Esophagus squamous epithelium (tissue), 5 donors: ENCODE measurements at regions not wholly inside any gene's neighbourhood (a gene's known extent, or its start where the extent isn't known, plus 50 kb on each side); places are given as distances from the start of the nearest gene placed in this dataset.

Experiments
- DNase-seq: peaks from one replicate; lab custom pipeline; 2025; lab: John Stamatoyannopoulos, UW
- H3K27ac ChIP-seq, 4 donors: fragments of 200-600 bp; sonication (generic); one replicate each; pipeline ENCODE4 v1.5.1; 2016 to 2019; ENCODE audit warnings: mild to moderate bottlenecking in 1 of 4
- H3K27me3 ChIP-seq, 4 donors: fragments of 200-600 bp; sonication (generic); 1 replicate in 3 of 4; 2 replicates in 1 of 4; pipeline versions ENCODE4 v1.5.1 to v1.6.0; 2017 to 2021; ENCODE audit warnings: antibody characterized with exemption in 1 of 4
- H3K36me3 ChIP-seq, 3 donors: fragments of 200-600 bp; sonication (generic); one replicate each; pipeline ENCODE4 v1.5.1; 2016 to 2019
- H3K4me1 ChIP-seq, 3 donors: fragments of 200-600 bp; sonication (generic); one replicate each; pipeline ENCODE4 v1.5.1; 2017 to 2019
- H3K4me3 ChIP-seq, 4 donors: fragments of 200-600 bp; sonication (generic); 1 replicate in 3 of 4; 2 replicates in 1 of 4; pipeline ENCODE4 v1.5.1; 2016 to 2019; ENCODE audit warnings: mild to moderate bottlenecking in 2 of 4, moderate library complexity in 1 of 4
- H3K9me3 ChIP-seq, 3 donors: fragments of 200-600 bp; sonication (generic); one replicate each; pipeline ENCODE4 v1.5.1; 2016 to 2019
- CTCF ChIP-seq, 6 experiments: fragments of 450-650 bp in 4 of 6; fragments of 200-600 bp in 2 of 6; sonication (generic) in 2 of 6; IDR thresholded peaks; one replicate each; pipeline ENCODE4 v1.5.1; 2016 to 2019; ENCODE audit warnings: antibody characterized with exemption in 6 of 6, mild to moderate bottlenecking in 4 of 6, moderate library complexity in 4 of 6
- POLR2A ChIP-seq, 4 donors: fragments of 450-650 bp; IDR thresholded peaks; one replicate each; pipeline ENCODE4 v1.6.1; 2017; ENCODE audit warnings: antibody characterized with exemption in 4 of 4, mild to moderate bottlenecking in 4 of 4, moderate library complexity in 3 of 4
- WGBS, 2 donors: methylation state at CpG; one replicate each; pipeline ENCODE4 v1.1.5; 2018; 5-methylcytosine and 5-hydroxymethylcytosine counted together
- intact Hi-C: fragments of 100-400 bp; cut with DNase I; formaldehyde crosslinking; loops from one replicate; pipeline ENCODE4 v1.15.0; 2022
- donor health status: DM: yes; HTN: yes; CAD: no.

- Histone ChIP-seq H3K9me3 (no peaks in the 10 kb centered on the region), H3K4me1 (no peaks in the 10 kb centered on the region), H3K27me3 (peaks cover 0 to 22% (median 0%) of the 10 kb centered on the region in 4 donors), H3K4me3 (no peak overlapping the region), H3K36me3 (no peaks in the 10 kb centered on the region), H3K27ac (no peak overlapping the region)
- intact Hi-C loops: no loop called here
- 47 to 58% methylated on average over 5 of the region's 5 CpGs for WGBS, 2 donors
- DNase-seq: no peak
- TF ChIP-seq POLR2A (IDR thresholded peaks at IDR 0.05): no peak
- peak in 1 of 6 experiments; percentile 22 for TF ChIP-seq CTCF (IDR thresholded peaks at IDR 0.05)
Measured at GRCh38 chr2:501130-501529, 176.1 kb downstream of the TMEM18 start.

DNA sequence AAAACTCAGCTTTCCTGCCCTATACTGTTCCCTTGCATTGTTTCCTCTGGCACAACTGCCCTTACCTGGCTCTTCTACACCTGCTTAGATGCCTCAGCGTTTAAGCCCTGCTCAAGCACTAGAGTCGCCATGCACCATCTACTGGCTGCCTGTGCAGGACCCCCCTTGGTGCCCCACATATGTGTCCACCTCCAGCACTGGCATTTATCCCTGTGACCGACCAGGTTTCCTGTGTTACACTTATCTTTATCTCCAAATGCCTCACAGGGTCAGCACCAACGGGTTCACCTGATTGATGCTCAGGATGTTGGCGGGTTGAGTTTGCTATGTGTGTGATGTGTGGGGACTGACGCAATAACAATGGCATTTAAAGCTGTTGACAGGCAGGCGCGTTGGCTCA, 177.5 kb downstream of the TMEM18 start:
- Histone ChIP-seq H3K36me3 (no peaks in the 10 kb centered on the region), H3K9me3 (no peaks in the 10 kb centered on the region), H3K27me3 (peaks cover 0 to 14% (median 0%) of the 10 kb centered on the region in 4 donors), H3K4me1 (no peaks in the 10 kb centered on the region), H3K27ac (no peak overlapping the region), H3K4me3 (no peak overlapping the region)
- DNase-seq: no peak
- WGBS, 2 donors: 55 to 87% methylated on average over 4 to 8 of the region's 8 CpGs
- TF ChIP-seq CTCF (IDR thresholded peaks at IDR 0.05) (no peak), POLR2A (IDR thresholded peaks at IDR 0.05) (no peak)
- intact Hi-C loops: no loop called here

GRCh38 chr2:498493-499178, 178.6 kb downstream of the TMEM18 start:
- 48 to 68% methylated on average over 9 to 10 of the region's 10 CpGs for WGBS, 2 donors
- Histone ChIP-seq H3K27me3 (peaks cover 0 to 14% (median 0%) of the 10 kb centered on the region in 4 donors), H3K36me3 (no peaks in the 10 kb centered on the region), H3K9me3 (no peaks in the 10 kb centered on the region), H3K4me1 (no peaks in the 10 kb centered on the region), H3K27ac (no peak overlapping the region), H3K4me3 (no peak overlapping the region)
- TF ChIP-seq POLR2A (IDR thresholded peaks at IDR 0.05) (no peak), CTCF (IDR thresholded peaks at IDR 0.05) (no peak)
- no peak for DNase-seq
- intact Hi-C loops: no loop called here

DNA sequence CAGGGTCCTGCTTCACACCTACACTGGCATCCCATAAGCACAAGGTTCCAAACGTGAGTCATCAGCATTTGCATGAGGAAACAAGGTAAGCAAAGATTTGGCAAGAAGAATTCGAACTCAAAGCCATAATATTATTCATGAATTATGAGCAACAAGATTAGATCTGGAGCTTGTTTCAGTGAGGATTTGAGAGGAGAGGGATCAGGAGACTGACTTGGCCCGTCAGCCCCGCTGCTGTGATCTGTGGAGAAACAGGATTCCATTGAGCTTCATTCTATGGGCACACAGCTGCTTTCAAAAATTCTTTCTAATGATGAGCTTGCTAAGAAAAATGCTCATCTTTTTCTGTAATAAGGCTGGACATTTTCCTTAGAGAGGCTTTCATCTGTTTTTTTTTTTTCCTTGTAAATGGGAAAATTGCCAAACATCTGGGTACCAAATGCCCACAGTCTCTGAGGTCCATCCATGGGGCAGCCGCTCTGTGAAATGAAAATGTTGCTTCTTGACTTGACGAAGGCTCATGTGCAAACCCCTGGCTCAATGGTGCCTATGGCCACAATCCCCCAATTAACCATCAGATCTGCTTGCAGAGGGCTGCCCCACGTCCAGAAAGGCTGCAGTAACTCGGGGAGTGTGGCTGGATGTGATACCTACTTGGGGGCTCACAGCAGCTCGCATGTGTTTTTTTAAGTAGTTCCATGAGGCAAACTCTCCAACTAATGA, 179.3 kb downstream of the TMEM18 start:
- 52 to 61% methylated on average over 6 to 8 of the region's 9 CpGs for WGBS, 2 donors
- Histone ChIP-seq H3K27me3 (peaks cover 0 to 14% (median 0%) of the 10 kb centered on the region in 4 donors), H3K4me3 (no peak overlapping the region), H3K4me1 (no peaks in the 10 kb centered on the region), H3K27ac (no peak overlapping the region), H3K9me3 (no peaks in the 10 kb centered on the region), H3K36me3 (no peaks in the 10 kb centered on the region)
- TF ChIP-seq CTCF (IDR thresholded peaks at IDR 0.05) (no peak), POLR2A (IDR thresholded peaks at IDR 0.05) (no peak)
- DNase-seq: no peak
- intact Hi-C loops: no loop called here

DNA sequence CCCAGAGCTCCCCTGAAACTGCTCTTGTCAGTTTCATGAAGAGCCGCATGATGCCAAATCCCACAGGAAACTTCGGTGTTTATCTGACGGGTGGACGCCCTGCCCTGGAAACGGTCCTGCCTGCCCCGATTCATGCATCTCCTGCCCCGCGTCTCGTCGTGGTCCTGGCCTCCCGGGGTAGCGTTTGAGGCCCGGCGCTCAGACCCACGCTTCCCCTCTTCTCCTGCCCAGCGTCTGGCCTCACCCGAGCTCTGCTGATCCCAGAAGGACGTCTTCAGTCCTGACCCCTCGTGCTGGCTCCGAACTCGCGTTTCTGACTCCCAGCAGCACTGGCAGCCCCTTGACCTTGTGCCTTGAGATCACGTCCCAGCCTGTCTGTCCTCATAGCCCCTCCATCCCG, 180.5 kb downstream of the TMEM18 start:
- Histone ChIP-seq H3K4me3 (no peak overlapping the region), H3K9me3 (no peaks in the 10 kb centered on the region), H3K36me3 (no peaks in the 10 kb centered on the region), H3K4me1 (no peaks in the 10 kb centered on the region), H3K27me3 (peaks cover 0 to 14% (median 0%) of the 10 kb centered on the region in 4 donors), H3K27ac (no peak overlapping the region)
- no peak for DNase-seq
- intact Hi-C loops: no loop called here
- TF ChIP-seq CTCF (IDR thresholded peaks at IDR 0.05) (no peak), POLR2A (IDR thresholded peaks at IDR 0.05) (no peak)
- 82 to 83% methylated on average over 22 to 24 of the region's 24 CpGs for WGBS, 2 donors
